ENCODE measurements at regions not wholly inside any gene's neighbourhood (a gene's known extent, or its start where the extent isn't known, plus 50 kb on each side); places are given as distances from the start of the nearest gene placed in this dataset.

GRCh38 chr22:34072585-34072984 lies 152.3 kb upstream of the LARGE1 start:
- TF ChIP-seq, protein P1, sequence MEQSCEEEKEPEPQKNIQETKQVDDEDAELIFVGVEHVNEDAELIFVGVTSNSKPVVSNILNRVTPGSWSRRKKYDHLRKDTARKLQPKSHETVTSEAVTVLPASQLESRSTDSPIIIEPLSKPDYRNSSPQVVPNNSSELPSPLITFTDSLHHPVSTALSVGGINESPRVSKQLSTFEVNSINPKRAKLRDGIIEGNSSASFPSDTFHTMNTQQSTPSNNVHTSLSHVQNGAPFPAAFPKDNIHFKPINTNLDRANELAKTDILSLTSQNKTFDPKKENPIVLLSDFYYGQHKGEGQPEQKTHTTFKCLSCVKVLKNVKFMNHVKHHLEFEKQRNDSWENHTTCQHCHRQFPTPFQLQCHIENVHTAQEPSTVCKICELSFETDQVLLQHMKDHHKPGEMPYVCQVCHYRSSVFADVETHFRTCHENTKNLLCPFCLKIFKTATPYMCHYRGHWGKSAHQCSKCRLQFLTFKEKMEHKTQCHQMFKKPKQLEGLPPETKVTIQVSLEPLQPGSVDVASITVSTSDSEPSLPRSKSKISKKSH (CRISPR knock-in tag; IDR thresholded peaks at IDR 0.05; ENCODE audit: borderline replicate concordance): no peak
- TF ChIP-seq ISX (CRISPR knock-in tag; conservative IDR thresholded peaks at IDR 0.05): no peak
- TF ChIP-seq MXD1 (CRISPR knock-in tag; IDR thresholded peaks at IDR 0.05): no peak
- TF ChIP-seq, protein P2, sequence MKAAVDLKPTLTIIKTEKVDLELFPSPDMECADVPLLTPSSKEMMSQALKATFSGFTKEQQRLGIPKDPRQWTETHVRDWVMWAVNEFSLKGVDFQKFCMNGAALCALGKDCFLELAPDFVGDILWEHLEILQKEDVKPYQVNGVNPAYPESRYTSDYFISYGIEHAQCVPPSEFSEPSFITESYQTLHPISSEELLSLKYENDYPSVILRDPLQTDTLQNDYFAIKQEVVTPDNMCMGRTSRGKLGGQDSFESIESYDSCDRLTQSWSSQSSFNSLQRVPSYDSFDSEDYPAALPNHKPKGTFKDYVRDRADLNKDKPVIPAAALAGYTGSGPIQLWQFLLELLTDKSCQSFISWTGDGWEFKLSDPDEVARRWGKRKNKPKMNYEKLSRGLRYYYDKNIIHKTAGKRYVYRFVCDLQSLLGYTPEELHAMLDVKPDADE (CRISPR knock-in tag; IDR thresholded peaks at IDR 0.05): no peak
- TF ChIP-seq ZNF776 (CRISPR knock-in tag; IDR thresholded peaks at IDR 0.05): no peak
- no peak for TF ChIP-seq HNRNPK (IDR thresholded peaks at IDR 0.05; ENCODE audit: low read depth, low read length, poor library complexity, severe bottlenecking)
- TF ChIP-seq TAF1 (CRISPR knock-in tag; IDR thresholded peaks at IDR 0.05): no peak
- no peak for TF ChIP-seq POGZ (CRISPR knock-in tag; IDR thresholded peaks at IDR 0.05)
- no peak for TF ChIP-seq POLR2A (IDR thresholded peaks at IDR 0.05; ENCODE audit: insufficient read depth in 1 of 2, low read depth in 2 of 2, low read length in 2 of 2)
- no peak for TF ChIP-seq CTCF (CRISPR knock-in tag; IDR thresholded peaks at IDR 0.05)

Data from HepG2 (cell line).